ENCODE measurements at regions not wholly inside any gene's neighbourhood (a gene's known extent, or its start where the extent isn't known, plus 50 kb on each side); places are given as distances from the start of the nearest gene placed in this dataset.

DNA sequence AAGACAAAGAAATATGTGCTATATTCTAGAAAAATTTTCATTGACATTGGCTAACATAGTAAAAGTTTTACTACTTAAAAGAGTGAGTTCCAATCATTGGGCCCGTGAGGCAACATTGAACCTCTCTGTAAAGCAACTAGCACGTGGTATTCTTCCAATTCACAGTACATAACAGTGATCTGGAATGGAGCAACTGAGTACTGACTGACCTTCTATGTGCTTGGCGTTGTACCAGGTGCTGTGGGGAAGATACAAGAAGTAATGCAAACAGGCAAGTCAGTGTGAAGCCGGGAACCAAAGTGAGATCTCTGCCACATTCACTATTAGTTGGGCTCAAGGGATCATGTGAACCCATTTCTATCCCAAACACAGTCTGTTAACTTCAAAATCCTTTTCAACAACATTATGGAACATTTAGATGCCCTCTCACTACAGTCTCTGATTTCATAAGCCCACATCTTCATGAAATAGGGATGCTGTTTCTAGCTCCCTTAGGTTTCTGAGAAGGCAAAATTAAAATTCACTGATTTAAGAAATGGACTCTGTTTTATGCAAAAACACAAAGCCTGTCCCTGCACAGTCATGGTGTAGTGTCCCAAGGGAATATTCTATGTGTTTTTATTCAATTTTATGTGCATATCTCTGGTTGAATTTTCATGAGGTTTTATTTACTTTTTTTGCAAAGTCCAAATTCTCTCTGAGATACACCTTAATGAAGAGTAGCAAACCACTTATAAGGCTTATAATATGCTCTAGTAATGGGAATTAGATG is 61.8 kb upstream of the NCAM1 start:
- Histone ChIP-seq H3K4me1 (ENCODE audit: control insufficient read depth in 4 of 4, insufficient read depth in 4 of 4, low read length in 3 of 4) (no peaks in the 10 kb centered on the region), H3K36me3 (ENCODE audit: control insufficient read depth in 4 of 4, insufficient read depth in 3 of 4, low read depth in 1 of 4, low read length in 3 of 4) (no peaks in the 10 kb centered on the region), H3K9me3 (ENCODE audit: control insufficient read depth in 4 of 4, low read length in 3 of 4) (no peaks in the 10 kb centered on the region), H3K9ac (ENCODE audit: low read depth in 1 of 2, low read length in 2 of 2) (no peak overlapping the region), H3K4me3 (ENCODE audit: low read depth in 1 of 3, low read length in 3 of 3) (no peak overlapping the region), H3K27me3 (ENCODE audit: control insufficient read depth in 4 of 4, insufficient read depth in 4 of 4, low read length in 3 of 4) (no peaks in the 10 kb centered on the region), H3K27ac (ENCODE audit: low read depth in 1 of 2, low read length in 2 of 2) (no peak overlapping the region)
- 74% methylated on average over 4 of the region's 4 CpGs for WGBS
- TF ChIP-seq, protein P1, sequence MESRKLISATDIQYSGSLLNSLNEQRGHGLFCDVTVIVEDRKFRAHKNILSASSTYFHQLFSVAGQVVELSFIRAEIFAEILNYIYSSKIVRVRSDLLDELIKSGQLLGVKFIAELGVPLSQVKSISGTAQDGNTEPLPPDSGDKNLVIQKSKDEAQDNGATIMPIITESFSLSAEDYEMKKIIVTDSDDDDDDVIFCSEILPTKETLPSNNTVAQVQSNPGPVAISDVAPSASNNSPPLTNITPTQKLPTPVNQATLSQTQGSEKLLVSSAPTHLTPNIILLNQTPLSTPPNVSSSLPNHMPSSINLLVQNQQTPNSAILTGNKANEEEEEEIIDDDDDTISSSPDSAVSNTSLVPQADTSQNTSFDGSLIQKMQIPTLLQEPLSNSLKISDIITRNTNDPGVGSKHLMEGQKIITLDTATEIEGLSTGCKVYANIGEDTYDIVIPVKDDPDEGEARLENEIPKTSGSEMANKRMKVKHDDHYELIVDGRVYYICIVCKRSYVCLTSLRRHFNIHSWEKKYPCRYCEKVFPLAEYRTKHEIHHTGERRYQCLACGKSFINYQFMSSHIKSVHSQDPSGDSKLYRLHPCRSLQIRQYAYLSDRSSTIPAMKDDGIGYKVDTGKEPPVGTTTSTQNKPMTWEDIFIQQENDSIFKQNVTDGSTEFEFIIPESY (IDR thresholded peaks at IDR 0.05), result no peak
- TF ChIP-seq EGR1 (IDR thresholded peaks at IDR 0.05; ENCODE audit: low read depth in 2 of 2) (no peak), GABPA (IDR thresholded peaks at IDR 0.05 in 1 of 2, conservative IDR thresholded peaks at IDR 0.05 in 1 of 2) (no peak), NR2F2 (IDR thresholded peaks at IDR 0.05) (no peak), HNF4G (IDR thresholded peaks at IDR 0.05) (no peak), SP1 (IDR thresholded peaks at IDR 0.05) (no peak), RXRA (IDR thresholded peaks at IDR 0.05) (no peak), TAF1 (conservative IDR thresholded peaks at IDR 0.05) (no peak), JUND (IDR thresholded peaks at IDR 0.05) (no peak), HNF4A (conservative IDR thresholded peaks at IDR 0.05) (no peak), RAD21 (IDR thresholded peaks at IDR 0.05) (no peak), FOXA2 (IDR thresholded peaks at IDR 0.05) (no peak)
- TF ChIP-seq, protein P2, sequence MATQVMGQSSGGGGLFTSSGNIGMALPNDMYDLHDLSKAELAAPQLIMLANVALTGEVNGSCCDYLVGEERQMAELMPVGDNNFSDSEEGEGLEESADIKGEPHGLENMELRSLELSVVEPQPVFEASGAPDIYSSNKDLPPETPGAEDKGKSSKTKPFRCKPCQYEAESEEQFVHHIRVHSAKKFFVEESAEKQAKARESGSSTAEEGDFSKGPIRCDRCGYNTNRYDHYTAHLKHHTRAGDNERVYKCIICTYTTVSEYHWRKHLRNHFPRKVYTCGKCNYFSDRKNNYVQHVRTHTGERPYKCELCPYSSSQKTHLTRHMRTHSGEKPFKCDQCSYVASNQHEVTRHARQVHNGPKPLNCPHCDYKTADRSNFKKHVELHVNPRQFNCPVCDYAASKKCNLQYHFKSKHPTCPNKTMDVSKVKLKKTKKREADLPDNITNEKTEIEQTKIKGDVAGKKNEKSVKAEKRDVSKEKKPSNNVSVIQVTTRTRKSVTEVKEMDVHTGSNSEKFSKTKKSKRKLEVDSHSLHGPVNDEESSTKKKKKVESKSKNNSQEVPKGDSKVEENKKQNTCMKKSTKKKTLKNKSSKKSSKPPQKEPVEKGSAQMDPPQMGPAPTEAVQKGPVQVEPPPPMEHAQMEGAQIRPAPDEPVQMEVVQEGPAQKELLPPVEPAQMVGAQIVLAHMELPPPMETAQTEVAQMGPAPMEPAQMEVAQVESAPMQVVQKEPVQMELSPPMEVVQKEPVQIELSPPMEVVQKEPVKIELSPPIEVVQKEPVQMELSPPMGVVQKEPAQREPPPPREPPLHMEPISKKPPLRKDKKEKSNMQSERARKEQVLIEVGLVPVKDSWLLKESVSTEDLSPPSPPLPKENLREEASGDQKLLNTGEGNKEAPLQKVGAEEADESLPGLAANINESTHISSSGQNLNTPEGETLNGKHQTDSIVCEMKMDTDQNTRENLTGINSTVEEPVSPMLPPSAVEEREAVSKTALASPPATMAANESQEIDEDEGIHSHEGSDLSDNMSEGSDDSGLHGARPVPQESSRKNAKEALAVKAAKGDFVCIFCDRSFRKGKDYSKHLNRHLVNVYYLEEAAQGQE (IDR thresholded peaks at IDR 0.05), result no peak
- TF ChIP-seq, protein P3, sequence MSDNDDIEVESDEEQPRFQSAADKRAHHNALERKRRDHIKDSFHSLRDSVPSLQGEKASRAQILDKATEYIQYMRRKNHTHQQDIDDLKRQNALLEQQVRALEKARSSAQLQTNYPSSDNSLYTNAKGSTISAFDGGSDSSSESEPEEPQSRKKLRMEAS (IDR thresholded peaks at IDR 0.05), result no peak
- TF ChIP-seq, protein P4, sequence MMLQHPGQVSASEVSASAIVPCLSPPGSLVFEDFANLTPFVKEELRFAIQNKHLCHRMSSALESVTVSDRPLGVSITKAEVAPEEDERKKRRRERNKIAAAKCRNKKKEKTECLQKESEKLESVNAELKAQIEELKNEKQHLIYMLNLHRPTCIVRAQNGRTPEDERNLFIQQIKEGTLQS (IDR thresholded peaks at IDR 0.05), result no peak
- TF ChIP-seq, protein P5, sequence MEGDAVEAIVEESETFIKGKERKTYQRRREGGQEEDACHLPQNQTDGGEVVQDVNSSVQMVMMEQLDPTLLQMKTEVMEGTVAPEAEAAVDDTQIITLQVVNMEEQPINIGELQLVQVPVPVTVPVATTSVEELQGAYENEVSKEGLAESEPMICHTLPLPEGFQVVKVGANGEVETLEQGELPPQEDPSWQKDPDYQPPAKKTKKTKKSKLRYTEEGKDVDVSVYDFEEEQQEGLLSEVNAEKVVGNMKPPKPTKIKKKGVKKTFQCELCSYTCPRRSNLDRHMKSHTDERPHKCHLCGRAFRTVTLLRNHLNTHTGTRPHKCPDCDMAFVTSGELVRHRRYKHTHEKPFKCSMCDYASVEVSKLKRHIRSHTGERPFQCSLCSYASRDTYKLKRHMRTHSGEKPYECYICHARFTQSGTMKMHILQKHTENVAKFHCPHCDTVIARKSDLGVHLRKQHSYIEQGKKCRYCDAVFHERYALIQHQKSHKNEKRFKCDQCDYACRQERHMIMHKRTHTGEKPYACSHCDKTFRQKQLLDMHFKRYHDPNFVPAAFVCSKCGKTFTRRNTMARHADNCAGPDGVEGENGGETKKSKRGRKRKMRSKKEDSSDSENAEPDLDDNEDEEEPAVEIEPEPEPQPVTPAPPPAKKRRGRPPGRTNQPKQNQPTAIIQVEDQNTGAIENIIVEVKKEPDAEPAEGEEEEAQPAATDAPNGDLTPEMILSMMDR (IDR thresholded peaks at IDR 0.05; ENCODE audit: low read depth, low read length, missing input control), result no peak
- no peak for DNase-seq (ENCODE audit: low spot score)

Data from liver (tissue), 8 donors.